MV-4-11 (cell line): ENCODE measurements at regions not wholly inside any gene's neighbourhood (a gene's known extent, or its start where the extent isn't known, plus 50 kb on each side); places are given as distances from the start of the nearest gene placed in this dataset.

ENCODE experiments used
- DNase-seq: peaks from one replicate; lab custom pipeline; 2025; lab: John Stamatoyannopoulos, UW

DNA sequence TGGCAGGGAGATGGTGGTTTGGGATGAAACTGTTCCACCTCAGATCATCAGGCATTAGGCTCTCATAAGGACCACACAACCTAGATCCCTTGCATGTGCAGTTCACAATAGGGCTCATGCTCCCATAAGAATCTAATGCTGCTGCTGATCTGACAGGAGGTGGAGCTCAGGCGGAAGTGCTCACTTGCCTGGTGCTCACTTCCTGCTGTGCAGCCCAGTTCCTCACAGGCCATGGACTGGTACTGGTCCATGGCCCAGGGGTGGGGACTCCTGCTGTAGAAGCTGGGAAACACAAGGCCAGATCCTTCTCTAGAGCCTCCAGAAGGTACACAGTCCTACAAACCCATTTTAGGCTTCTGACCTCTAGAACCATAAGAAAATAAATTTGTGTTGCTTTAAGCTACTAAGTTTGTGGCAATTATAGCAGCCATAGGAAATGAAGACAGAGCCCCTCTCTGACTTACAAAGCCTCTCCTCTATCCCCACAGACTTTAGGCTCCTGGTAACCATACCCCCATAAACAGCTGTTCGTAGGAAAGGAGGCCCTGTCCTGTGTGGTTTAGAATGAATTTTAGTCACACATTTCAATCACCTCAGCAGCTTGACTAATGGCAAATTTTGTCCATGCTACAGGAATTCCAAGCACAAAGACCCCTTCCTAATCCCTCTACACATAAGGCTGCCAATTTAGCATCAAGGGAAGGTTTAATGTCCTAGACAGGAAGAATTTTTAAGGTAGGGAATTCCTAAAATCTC, 206.1 kb upstream of the PHYHIPL start:
- no peak for DNase-seq

DNA sequence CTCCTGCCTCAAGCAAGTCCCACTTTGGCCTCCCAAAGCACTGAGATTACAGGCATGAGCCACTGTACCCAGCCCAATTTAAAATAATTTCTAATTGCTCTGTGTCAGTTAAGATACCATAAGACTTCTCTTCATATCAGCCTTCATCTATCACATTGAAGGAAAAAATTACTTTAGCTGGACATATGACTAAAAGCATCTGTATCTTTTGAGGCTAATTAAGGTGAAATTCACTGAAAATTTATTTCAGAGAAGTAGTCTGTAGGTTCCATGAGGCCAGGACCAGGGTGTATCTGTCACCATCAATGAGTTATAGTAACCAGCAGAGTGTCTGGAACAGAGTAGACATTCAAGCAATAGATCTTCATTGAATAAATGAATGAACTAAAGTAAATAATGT, 205.2 kb upstream of the PHYHIPL start:
- DNase-seq, result no peak

DNA sequence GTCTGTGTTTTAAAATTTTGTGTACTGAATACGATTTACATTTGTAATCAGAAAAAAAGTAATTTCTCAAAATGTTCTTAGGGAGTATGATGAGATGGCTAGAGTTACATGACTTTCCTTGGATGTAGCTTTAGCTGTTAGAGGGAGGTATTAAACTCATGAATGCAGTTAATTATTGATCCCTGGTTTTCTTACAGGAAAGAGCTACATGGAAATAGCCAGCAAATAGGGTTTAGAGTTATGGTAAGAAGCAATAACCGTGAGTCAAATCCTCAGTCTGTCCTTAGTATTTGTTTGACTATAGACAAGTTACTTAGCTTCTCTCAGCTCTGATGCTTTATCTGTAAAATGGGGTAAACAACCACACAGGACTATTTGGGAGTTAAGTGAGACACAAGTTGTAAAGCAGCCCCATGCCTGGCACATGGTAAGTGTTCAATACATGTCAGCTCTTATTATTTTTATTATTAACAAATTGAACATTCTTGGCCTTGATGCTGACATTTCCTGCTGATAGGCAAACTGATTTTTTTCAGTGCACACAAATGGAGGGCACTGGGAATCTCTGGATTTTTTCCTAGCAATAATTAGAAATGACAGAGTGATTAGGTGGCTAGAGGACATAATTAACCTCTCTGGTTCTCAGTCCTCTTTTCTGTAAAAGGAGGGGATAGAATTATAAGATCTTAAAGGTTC, 204.5 kb upstream of the PHYHIPL start:
- DNase-seq, result no peak

- DNase-seq, result no peak
Observed at GRCh38 chr10:58972576-58973234, 203.7 kb upstream of the PHYHIPL start.

DNA sequence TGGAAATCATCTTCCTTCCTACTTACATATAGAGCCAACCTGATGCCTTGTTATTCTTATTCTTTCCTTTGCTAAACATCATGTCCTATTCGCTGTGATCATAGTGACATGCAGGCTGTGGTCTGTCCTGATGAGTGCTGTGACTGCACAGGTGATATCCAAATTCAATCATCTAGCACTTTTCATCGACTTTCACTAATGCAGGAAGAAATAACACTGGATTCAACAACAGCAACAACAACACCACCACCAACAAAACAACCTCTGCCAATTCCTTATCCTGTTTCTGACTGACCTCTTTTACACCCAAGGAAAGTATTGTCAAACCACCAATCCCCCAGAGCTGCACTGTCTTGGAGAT, 203.2 kb upstream of the PHYHIPL start:
- no peak for DNase-seq

DNA sequence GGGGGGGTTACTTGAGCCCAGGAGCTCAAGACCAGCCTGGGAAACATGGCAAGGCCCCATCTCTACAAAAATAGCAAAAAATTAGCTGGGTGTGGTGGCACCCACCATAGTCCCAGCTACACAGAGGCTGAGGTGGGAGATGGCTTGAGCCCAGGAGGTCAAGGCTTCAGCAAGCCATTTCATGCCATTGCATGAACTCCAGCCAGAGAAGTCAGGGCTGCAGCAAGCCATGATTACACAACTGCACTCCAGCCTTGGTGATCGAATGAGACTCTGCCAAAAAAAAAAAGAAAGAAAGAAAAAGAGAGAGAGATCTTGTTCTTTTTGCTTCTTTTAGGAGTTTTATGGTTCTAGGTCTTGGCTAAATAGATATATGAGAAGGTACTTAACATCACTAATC, 200.2 kb upstream of the PHYHIPL start:
- no peak for DNase-seq

- no peak for DNase-seq
Observed at GRCh38 chr10:58979711-58980110, 196.7 kb upstream of the PHYHIPL start.

GRCh38 chr10:58980826-58981415, 195.5 kb upstream of the PHYHIPL start:
- no peak for DNase-seq

GRCh38 chr10:58981846-58982245, 194.6 kb upstream of the PHYHIPL start:
- no peak for DNase-seq

- DNase-seq, result no peak
Observed at GRCh38 chr10:58982470-58983239, 193.8 kb upstream of the PHYHIPL start.

DNA sequence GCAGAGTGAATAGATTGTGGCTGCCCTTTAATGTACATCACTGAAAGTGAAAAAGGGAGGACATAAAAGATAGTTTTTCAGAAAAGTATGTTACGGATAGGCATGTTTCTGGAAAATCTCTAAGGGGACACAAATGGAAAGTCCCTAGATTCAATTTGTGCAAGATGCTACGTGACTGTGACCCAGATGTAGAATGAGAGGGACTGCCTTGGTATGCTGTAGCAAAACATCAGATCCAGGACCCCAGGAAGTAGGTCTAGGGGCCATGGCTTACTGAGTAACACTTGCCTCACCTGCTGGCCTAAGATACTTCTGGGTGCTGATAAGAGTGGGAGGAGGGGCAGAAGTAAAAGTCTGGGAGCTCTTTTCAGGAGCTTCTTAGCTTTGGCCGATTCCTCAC, 191.2 kb upstream of the PHYHIPL start:
- no peak for DNase-seq

DNA sequence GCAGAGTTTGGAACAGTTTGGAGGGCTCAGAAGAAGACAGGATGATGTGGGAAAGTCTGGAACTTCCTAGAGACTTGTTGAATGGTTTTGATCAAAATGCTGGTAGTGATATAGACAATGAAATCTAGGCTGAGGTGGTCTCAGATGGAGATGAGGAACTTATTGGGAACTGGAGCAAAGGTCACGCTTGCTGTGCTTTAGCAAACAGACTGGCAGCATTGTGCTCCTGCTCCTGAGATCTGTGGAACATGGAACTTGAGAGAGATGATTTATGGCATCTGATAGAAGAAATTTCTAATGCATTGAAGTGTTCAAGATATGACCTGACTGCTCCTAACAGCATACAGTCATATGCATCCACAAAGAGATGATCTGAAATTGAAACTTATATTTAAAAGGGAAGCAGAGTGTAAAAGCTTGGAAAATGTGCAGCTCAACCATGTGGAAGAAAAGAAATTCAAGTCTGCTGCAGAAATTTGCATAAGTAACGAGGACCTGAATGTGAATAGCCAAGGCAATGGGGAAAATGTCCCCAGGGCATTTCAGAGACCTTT, 186.9 kb upstream of the PHYHIPL start:
- no peak for DNase-seq

- DNase-seq, result no peak
Observed at GRCh38 chr10:58990693-58991092, 185.8 kb upstream of the PHYHIPL start.

GRCh38 chr10:58991856-58992255, 184.6 kb upstream of the PHYHIPL start:
- no peak for DNase-seq

GRCh38 chr10:58992830-58993460, 183.5 kb upstream of the PHYHIPL start:
- DNase-seq, result no peak

- DNase-seq, result no peak
Observed at GRCh38 chr10:58993480-58994221, 182.8 kb upstream of the PHYHIPL start.

DNA sequence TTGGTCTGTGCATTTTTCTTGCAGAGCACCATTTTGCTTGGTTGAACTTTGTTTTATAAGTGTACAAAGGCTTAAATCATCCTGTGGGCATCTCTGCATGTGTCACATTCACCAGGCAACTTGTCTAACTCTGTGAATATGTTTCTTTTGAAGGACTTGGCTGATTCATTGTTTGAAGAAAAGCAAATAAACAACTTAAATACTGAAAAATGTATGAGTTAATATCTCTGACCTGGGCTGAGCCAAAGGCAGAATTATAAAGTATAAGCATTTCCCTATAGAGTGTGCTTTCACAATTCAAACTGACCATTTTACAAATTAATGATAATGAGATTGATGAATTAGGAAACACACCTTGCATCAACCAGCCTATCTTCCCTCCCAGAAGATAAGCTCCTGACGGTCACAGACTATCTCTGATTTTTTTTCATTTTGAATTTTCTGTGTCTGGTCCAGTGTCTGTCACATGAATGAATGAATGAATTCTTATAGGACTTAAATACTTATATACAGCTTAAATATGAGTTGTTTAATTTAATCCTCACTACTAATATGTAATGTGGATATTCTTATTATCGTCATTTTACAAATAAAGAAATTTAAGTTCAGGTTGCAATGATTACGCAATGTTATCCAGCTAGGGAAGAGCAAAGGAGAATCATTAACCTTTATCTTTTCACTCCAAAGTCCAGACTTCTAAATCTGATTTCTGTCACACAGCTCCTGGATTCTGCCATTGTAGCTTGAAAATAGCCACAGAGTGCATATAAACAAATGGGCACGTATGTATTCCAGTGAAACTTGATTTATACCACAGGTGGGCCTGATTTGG, 182.0 kb upstream of the PHYHIPL start:
- DNase-seq, result no peak

DNA sequence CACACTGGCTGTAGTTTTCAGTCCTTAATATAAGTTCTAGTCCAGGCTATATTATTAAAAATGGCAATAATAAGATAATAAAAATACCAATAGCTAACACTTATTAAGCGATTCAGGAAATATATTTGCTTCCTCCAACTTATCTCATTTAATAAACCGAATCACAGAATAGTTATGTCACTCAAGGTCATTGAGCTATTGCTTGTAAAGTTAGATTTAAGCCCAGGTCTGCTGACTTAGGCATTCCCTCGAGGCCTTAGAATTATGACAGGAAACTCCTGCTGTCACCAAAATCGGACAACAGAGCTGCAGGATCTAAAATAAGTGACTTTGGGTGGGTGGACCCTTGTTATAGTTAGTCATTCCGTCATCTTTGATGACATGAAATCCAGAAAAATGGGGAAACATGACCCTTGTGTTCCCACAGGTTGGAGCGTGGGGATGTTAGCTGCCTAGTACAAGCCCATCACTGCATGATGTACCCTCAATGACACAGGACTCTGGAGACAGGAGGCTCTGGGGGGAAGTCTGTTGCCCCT, 181.3 kb upstream of the PHYHIPL start:
- DNase-seq, result no peak

DNA sequence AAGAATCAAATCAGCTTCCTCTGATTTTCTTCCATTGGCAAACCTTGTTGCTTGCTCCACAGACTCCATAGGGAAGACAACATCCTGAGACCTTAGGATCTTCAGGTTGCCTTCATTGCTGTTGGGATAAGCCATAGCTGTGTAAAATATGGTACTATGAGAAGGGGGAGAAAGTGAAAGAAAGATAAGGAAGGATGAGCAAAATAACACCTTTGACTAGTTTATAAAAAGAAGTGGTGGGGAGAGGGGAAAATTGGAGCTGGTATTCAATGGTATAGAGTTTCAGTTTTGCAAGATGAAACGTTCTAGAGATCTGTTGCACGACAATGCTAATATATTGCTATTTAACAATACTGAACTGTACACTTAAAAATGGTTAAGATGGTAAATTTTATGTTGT, 180.4 kb upstream of the PHYHIPL start:
- no peak for DNase-seq
